C4-2B (cell line): ENCODE measurements at regions not wholly inside any gene's neighbourhood (a gene's known extent, or its start where the extent isn't known, plus 50 kb on each side); places are given as distances from the start of the nearest gene placed in this dataset.

Source experiments
- ZFX ChIP-seq: fragments of 450-650 bp; IDR thresholded peaks from 2 replicates; pipeline ENCODE4 v1.6.1; 2017
- TF ChIP-seq, protein P1 (sequence below): fragments of 450-650 bp; conservative IDR thresholded peaks from 2 replicates; pipeline ENCODE4 v1.5.1; 2017; ENCODE audit warnings: mild to moderate bottlenecking

GRCh38 chr12:86837246-86837645 lies 581.1 kb upstream of the MGAT4C start:
- TF ChIP-seq, protein P1, sequence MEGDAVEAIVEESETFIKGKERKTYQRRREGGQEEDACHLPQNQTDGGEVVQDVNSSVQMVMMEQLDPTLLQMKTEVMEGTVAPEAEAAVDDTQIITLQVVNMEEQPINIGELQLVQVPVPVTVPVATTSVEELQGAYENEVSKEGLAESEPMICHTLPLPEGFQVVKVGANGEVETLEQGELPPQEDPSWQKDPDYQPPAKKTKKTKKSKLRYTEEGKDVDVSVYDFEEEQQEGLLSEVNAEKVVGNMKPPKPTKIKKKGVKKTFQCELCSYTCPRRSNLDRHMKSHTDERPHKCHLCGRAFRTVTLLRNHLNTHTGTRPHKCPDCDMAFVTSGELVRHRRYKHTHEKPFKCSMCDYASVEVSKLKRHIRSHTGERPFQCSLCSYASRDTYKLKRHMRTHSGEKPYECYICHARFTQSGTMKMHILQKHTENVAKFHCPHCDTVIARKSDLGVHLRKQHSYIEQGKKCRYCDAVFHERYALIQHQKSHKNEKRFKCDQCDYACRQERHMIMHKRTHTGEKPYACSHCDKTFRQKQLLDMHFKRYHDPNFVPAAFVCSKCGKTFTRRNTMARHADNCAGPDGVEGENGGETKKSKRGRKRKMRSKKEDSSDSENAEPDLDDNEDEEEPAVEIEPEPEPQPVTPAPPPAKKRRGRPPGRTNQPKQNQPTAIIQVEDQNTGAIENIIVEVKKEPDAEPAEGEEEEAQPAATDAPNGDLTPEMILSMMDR, result no peak
- no peak for TF ChIP-seq ZFX
